SK-N-SH (cell line): ENCODE measurements at regions not wholly inside any gene's neighbourhood (a gene's known extent, or its start where the extent isn't known, plus 50 kb on each side); places are given as distances from the start of the nearest gene placed in this dataset.

Experiments
- MXI1 ChIP-seq: IDR thresholded peaks from 2 replicates; pipeline ENCODE4 v1.6.1; 2012; ENCODE audit warnings: mild to moderate bottlenecking, low read depth, low read length, improper control_type of control experiment
- RAD21 ChIP-seq: IDR thresholded peaks from 2 replicates; pipeline ENCODE4 v1.6.1; 2012; ENCODE audit warnings: mild to moderate bottlenecking, low read length

DNA sequence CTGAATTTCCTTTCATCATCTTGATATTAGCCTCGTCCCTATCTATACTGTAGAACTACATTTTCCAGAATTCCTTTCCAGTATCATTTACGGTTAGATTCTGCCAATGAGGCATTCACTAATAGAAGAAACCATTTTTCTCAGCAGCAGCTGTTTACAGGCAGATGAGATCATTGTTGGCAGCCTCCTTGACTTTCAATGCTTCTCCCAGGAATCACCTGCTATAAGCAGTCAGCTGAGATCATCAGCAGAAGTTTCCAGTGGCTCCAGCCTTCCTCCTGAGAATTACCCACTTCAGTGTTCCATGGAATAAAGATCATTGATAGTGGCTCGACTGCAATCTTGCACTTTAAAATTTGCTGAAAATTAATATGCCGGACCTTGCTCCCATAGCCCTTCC lies 157.3 kb upstream of the TET2 start:
- TF ChIP-seq MXI1 (no peak), RAD21 (no peak)
